Naive thymus-derived CD8-positive, alpha-beta T cell (primary cell): ENCODE measurements at regions not wholly inside any gene's neighbourhood (a gene's known extent, or its start where the extent isn't known, plus 50 kb on each side); places are given as distances from the start of the nearest gene placed in this dataset.

Source experiments
- ATAC-seq, 2 donors: fragments of 150-1000 bp; cut with Tn5 transposase in 1 of 2; sonication (Bioruptor Pico), chemical (Tn5 transposase) in 1 of 2; 1 replicate in 1 of 2; 2 replicates in 1 of 2; pipeline ENCODE4 v1.10.0; 2021; ENCODE audit warnings: mild to moderate bottlenecking in 2 of 2, moderate library complexity in 2 of 2
- POLR2A ChIA-PET: fragments of 350-600 bp; sonication (Branson Sonifier 250); formaldehyde crosslinking; loops from one replicate; lab custom pipeline; 2021; ENCODE audit warnings: antibody characterized with exemption; lab: Charles Lee
- DNase-seq, 10 donors: peaks; one replicate each; pipeline versions ENCODE4 v3.0.0 to v3.0.0-alpha.2; 2020 to 2022
- H3K27ac Mint-ChIP-seq, 10 donors: one replicate each; pipeline ENCODE4 v1.8.0; 2020 to 2022; ENCODE audit warnings: mild to moderate bottlenecking in 10 of 10, mixed read lengths in 10 of 10, moderate library complexity in 4 of 10, inconsistent platforms in 1 of 10
- H3K27me3 Mint-ChIP-seq, 5 donors: one replicate each; pipeline ENCODE4 v1.8.0; 2021 to 2022; ENCODE audit warnings: mixed read lengths in 5 of 5
- H3K36me3 Mint-ChIP-seq, 3 donors: one replicate each; pipeline ENCODE4 v1.8.0; 2020 to 2022; ENCODE audit warnings: mixed read lengths in 3 of 3, mild to moderate bottlenecking in 2 of 3, inconsistent platforms in 1 of 3
- H3K4me1 Mint-ChIP-seq, 4 donors: one replicate each; pipeline ENCODE4 v1.8.0; 2021 to 2022; ENCODE audit warnings: mixed read lengths in 4 of 4
- H3K4me3 Mint-ChIP-seq, 10 donors: one replicate each; pipeline ENCODE4 v1.8.0; 2020 to 2022; ENCODE audit warnings: mild to moderate bottlenecking in 10 of 10, mixed read lengths in 10 of 10, moderate library complexity in 6 of 10, inconsistent platforms in 1 of 10
- H3K9me3 Mint-ChIP-seq, 9 donors: one replicate each; pipeline ENCODE4 v1.8.0; 2020 to 2022; ENCODE audit warnings: mixed read lengths in 9 of 9, mild to moderate bottlenecking in 3 of 9, inconsistent platforms in 1 of 9, moderate library complexity in 1 of 9

DNA sequence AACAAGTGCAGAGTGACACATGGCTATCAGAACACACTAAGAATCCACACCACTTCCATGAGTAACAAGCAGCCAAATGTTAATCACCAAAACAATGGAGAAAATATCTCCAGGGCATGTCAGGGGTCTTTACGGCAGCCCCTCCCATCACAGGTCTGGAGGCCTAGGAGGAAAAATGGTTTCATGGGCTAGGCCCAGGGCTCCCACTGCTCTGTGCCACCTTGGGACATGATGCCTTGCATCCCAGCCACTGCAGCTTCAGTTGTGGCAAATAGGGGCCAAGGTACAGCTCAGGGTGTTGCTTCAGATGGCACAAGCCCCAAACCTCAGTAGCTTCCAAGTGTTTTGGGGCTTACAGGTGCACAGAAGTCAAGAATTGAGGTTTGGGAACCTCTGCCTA, 66.6 kb downstream of the NEURL3 start:
- no peak for ATAC-seq
- peaks cover 0 to 5% (median 5%) of the 10 kb centered on the region in 3 donors for H3K36me3 Mint-ChIP-seq
- H3K4me1 Mint-ChIP-seq: no peaks in the 10 kb centered on the region
- H3K27ac Mint-ChIP-seq: no peak overlapping the region
- peaks cover 0 to 11% (median 0%) of the 10 kb centered on the region in 5 donors for H3K27me3 Mint-ChIP-seq
- H3K4me3 Mint-ChIP-seq: no peak overlapping the region
- no peak for DNase-seq
- H3K9me3 Mint-ChIP-seq: peaks cover 0 to 13% (median 5%) of the 10 kb centered on the region in 9 donors
- POLR2A ChIA-PET: no interaction called here

DNA sequence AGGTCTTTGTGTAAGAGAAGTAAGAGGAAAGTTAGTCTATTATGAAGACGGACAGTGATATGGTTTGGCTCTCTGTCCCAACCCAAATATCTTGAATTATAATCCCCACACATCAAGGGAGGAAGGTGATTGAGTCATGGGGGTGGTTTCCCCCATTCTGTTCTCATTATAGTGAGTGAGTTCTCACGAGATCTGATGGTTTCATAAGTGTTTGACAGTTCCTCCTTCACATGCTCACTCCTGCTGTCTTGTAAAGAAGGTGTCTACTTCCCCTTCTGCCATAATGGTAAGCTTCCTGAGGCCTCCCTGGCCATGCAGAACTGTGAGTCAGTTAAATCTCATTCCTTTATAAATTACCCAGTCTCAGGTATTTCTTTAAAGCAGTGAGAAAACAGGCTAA, 67.6 kb downstream of the NEURL3 start:
- DNase-seq: no peak
- peaks cover 0 to 13% (median 4%) of the 10 kb centered on the region in 9 donors for H3K9me3 Mint-ChIP-seq
- peaks cover 0 to 11% (median 0%) of the 10 kb centered on the region in 5 donors for H3K27me3 Mint-ChIP-seq
- POLR2A ChIA-PET: interaction anchor here (0.8 kb wide), 1 partner anchor 30 kb away, joined by 3 read pairs; no protein-coding TSS in a partner anchor
- H3K27ac Mint-ChIP-seq: no peak overlapping the region
- H3K36me3 Mint-ChIP-seq: peaks cover 0 to 5% (median 5%) of the 10 kb centered on the region in 3 donors
- ATAC-seq: no peak
- no peak overlapping the region for H3K4me3 Mint-ChIP-seq
- no peaks in the 10 kb centered on the region for H3K4me1 Mint-ChIP-seq

DNA sequence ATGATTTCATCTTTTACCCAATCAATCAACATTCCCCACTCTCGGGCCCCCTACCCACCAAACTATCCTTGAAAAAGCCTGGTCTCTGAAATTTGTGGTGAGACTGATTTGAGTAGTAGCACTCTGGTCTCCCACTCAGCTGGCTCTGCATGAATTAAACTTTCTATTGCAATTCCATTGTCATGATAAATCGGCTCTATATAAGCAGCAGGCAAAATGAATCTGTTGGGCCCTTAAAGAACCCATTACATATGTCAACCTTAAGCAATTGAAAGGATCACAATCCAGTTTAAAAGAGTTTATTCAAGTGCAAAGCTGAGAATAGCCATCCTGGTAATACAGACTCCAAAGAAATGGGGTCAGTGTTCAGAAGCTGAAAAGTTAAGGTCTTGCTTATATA, 68.2 kb downstream of the NEURL3 start:
- DNase-seq (no peak), ATAC-seq (no peak)
- peaks cover 0 to 11% (median 0%) of the 10 kb centered on the region in 5 donors for H3K27me3 Mint-ChIP-seq
- H3K9me3 Mint-ChIP-seq: peaks cover 0 to 13% (median 4%) of the 10 kb centered on the region in 9 donors
- H3K4me3 Mint-ChIP-seq: no peak overlapping the region
- H3K4me1 Mint-ChIP-seq: no peaks in the 10 kb centered on the region
- no peak overlapping the region for H3K27ac Mint-ChIP-seq
- peaks cover 0 to 5% (median 5%) of the 10 kb centered on the region in 3 donors for H3K36me3 Mint-ChIP-seq
- POLR2A ChIA-PET: interaction anchor here (0.8 kb wide), 1 partner anchor 30 kb away, joined by 3 read pairs; no protein-coding TSS in a partner anchor

DNA sequence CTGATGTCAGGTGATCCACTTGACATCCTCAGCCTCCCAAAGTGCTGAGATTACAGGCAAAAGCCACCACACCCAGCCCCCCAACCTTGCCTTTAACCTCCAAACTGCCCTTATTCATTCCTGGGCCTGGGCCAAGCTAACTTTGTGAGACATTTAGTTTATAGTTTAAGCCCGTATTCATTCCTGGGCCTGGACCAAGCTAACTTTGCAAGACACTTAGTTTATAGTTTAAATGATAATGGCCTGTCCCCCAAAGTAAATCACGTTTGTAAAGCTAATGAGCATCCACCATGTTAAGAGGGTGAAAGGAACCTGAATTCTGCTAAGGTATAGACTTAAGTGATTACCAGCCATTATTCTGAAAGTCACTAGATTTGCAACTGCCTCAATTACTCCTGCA, 68.7 kb downstream of the NEURL3 start:
- no peak overlapping the region for H3K4me3 Mint-ChIP-seq
- H3K4me1 Mint-ChIP-seq: no peaks in the 10 kb centered on the region
- peaks cover 0 to 11% (median 0%) of the 10 kb centered on the region in 5 donors for H3K27me3 Mint-ChIP-seq
- H3K27ac Mint-ChIP-seq: no peak overlapping the region
- DNase-seq: no peak
- no peak for ATAC-seq
- H3K36me3 Mint-ChIP-seq: peaks cover 0 to 5% (median 5%) of the 10 kb centered on the region in 3 donors
- POLR2A ChIA-PET: no interaction called here
- H3K9me3 Mint-ChIP-seq: peaks cover 0 to 13% (median 4%) of the 10 kb centered on the region in 9 donors

DNA sequence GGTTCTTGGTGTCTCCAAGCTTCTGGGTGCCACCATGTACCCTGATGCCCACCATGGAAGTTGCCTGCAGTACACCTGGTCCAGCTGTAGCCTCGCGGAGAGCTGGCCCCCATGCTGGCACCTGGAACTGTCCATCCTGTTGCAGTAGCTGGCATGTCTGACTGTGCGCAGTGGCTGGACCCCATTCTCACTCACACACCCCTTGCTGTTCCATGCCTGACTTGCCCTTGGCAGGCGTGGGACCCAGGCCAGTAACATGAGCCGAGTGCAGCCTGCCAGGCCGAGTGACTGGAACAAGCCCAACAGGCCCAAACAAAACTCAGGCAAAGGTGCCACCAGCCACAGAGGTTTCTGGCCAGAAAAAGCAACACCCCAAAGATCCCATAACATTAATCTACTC, 73.8 kb downstream of the NEURL3 start:
- H3K9me3 Mint-ChIP-seq: peaks cover 0 to 21% (median 7%) of the 10 kb centered on the region in 9 donors
- peak overlapping the region in 1 of 10 donors; percentile 41 for H3K27ac Mint-ChIP-seq

DNA sequence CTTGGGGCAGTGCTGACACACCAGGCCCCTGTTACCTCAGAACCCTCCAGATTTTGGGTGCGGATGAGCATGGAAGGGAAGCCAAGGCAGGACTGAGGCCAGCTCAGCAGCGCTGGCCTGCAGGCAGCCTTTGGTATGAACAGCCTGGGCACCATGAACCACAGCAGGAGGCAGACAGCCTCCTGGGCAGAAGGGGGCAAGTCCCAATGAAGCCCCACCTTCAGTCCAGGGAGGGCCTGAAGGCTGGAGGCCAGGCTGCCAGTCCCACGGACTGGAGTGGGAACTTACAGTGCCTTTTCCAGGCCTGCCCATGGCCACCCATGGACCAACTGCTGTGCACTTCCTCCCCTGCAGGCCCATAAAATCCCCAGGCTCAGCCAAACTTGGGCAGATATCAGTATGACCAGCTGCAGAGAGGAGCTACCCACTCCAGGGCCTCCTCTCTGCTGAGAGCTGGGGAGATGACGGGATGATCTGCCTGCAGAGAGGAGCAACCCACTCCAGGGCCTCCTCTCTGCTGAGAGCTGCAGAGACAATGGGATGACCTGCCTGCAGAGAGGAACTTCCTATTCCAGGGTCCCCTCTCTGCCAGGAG, 74.7 kb downstream of the NEURL3 start:
- Mint-ChIP-seq H3K27ac (no peak overlapping the region), H3K4me1 (peaks cover 0 to 4% (median 0%) of the 10 kb centered on the region in 4 donors), H3K36me3 (peaks cover 0 to 5% (median 0%) of the 10 kb centered on the region in 3 donors), H3K9me3 (peaks cover 0 to 22% (median 7%) of the 10 kb centered on the region in 9 donors), H3K27me3 (peaks cover 2 to 21% (median 14%) of the 10 kb centered on the region in 5 donors), H3K4me3 (no peak overlapping the region)
- no peak for DNase-seq
- ATAC-seq: no peak
- POLR2A ChIA-PET: no interaction called here

More for the DNA sequence above, 73.8 kb downstream of the NEURL3 start:
- peaks cover 2 to 16% (median 14%) of the 10 kb centered on the region in 5 donors for H3K27me3 Mint-ChIP-seq
- H3K4me3 Mint-ChIP-seq: no peak overlapping the region
- POLR2A ChIA-PET: no interaction called here
- no peak for DNase-seq
- peaks cover 0 to 5% (median 0%) of the 10 kb centered on the region in 3 donors for H3K36me3 Mint-ChIP-seq
- peaks cover 0 to 4% (median 0%) of the 10 kb centered on the region in 4 donors for H3K4me1 Mint-ChIP-seq
- no peak for ATAC-seq

DNA sequence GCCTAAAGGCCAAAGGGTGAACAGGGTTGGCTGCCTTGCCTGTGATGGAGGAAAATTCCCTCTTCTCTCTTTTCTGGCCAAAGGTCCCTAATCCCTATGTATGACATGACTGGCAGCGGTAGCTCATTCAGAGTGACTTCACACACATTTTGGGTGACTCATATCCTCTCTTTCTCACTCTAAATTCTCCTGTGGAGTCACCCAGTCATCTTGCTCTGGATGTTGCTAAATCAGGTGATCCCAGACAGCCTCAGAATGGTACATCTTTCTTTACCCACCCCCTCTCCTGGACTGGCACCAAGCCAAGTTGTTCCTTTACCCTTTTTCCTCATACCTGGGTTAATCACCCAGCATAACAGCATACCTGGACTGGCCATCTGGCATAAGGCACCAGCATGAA, 77.2 kb downstream of the NEURL3 start:
- H3K4me1 Mint-ChIP-seq: peaks cover 0 to 6% (median 0%) of the 10 kb centered on the region in 4 donors
- H3K36me3 Mint-ChIP-seq: no peaks in the 10 kb centered on the region
- H3K27me3 Mint-ChIP-seq: peaks cover 2 to 23% (median 22%) of the 10 kb centered on the region in 5 donors
- no peak for ATAC-seq
- H3K9me3 Mint-ChIP-seq: peaks cover 0 to 19% (median 4%) of the 10 kb centered on the region in 9 donors
- POLR2A ChIA-PET: no interaction called here
- no peak for DNase-seq
- H3K27ac Mint-ChIP-seq: no peak overlapping the region
- H3K4me3 Mint-ChIP-seq: no peak overlapping the region

DNA sequence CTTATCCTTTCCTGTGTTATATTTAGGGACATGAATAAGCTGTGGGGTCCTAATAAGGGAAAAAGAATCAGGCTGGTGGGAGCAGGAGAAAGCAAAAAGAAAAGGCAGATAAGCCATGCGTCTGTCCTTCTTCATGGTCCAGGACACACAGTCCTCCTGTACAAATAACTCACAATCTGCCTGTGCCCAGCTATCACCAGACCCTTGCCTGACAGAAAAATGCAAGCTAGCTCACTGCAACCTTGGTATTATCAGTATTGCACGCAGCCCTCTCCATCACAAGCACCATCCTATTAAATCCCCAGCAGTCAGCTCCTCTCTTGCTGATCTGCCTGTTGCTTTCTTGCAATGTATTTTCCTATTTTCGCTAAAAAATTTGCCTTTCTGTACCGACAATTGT, 78.0 kb downstream of the NEURL3 start:
- Mint-ChIP-seq H3K4me1 (peaks cover 0 to 6% (median 0%) of the 10 kb centered on the region in 4 donors), H3K9me3 (peaks cover 0 to 19% (median 4%) of the 10 kb centered on the region in 9 donors), H3K36me3 (no peaks in the 10 kb centered on the region), H3K27me3 (peaks cover 2 to 23% (median 22%) of the 10 kb centered on the region in 5 donors), H3K27ac (peak overlapping the region in 1 of 10 donors; percentile 40), H3K4me3 (no peak overlapping the region)
- DNase-seq (no peak), ATAC-seq (no peak)
- POLR2A ChIA-PET: no interaction called here

DNA sequence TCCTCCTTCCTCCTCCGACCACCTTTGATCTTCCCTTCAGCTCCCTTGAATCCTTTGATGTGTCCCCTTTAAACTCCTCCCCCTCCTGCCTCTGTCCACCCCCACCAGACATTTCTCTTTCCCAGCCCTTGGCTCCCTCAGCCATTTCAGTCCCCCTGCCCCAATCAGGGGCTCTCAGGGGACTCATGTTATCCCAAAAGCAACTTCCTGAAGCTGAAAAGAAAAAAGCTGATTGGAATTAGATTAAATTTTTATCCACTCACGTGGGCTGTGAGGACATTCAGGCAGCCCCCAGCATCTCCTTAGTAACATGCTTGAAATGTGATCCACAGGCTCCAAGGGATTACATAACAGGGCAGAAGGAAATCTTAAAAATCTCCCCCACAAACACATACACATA, 81.3 kb downstream of the NEURL3 start:
- POLR2A ChIA-PET: no interaction called here
- Mint-ChIP-seq H3K27me3 (peaks cover 1 to 24% (median 21%) of the 10 kb centered on the region in 5 donors), H3K27ac (peak overlapping the region in 1 of 10 donors; percentile 72), H3K4me3 (no peak overlapping the region), H3K4me1 (peaks cover 0 to 6% (median under 1%) of the 10 kb centered on the region in 4 donors), H3K36me3 (peaks cover 0 to 4% (median 0%) of the 10 kb centered on the region in 3 donors), H3K9me3 (peaks cover 0 to 14% (median 0%) of the 10 kb centered on the region in 9 donors)
- no peak for ATAC-seq
- no peak for DNase-seq
